HG03575 (cell line): ENCODE measurements at regions not wholly inside any gene's neighbourhood (a gene's known extent, or its start where the extent isn't known, plus 50 kb on each side); places are given as distances from the start of the nearest gene placed in this dataset.

Experiments
- ATAC-seq: cut with Tn5 transposase; IDR thresholded peaks from one replicate; pipeline ENCODE4 v1.9.1; 2021; ENCODE audit not compliant: unreplicated experiment, insufficient number of reproducible peaks, low FRiP score; ENCODE audit errors: extremely low read depth

DNA sequence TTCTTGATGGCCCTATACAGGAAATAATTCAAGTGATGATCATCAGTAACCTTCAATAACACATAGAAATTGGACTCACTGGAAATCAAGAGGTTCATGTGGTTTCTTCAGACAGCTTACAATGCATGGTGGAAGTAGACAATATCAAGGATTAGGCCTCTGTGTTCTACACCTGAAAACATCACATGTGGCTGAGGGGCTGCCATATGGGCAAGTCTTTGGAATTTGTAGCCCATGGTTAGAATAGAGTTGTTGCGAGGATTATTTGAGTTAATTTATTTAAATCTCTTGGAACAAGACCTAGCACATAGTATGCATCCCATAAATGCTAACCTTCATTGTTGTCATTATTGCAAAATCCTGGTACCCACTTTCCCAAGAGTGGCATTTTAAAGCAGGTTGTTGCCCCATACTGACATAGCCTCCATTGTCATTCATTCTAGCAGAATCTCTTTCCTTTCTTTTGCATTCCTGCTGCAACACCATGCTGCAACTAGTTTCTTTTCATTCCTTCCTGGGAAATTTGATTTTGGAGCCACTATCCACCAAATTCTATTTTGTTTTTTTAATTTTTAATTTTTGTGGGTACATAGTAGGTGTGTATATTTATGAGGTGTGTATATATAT, 352.7 kb upstream of the NAV3 start:
- no peak for ATAC-seq

DNA sequence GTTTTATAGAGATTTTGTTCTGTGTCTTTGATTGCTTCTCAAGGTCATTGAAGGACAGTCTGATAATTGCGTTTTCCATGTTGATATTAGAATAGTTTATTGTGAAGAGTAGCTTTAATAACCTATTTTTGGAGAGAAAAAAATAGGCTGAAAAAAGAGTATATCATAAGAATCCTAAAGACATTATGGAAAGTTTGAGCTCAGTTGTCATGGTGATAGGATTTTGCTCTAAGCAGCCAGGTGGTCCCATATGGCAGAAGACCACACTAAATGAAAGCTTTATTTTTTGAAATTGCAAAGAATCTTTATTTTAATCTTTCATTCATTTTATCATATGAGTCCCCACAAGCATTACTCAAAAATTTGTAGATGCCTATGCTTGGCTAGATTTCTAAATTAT, 358.9 kb upstream of the NAV3 start:
- ATAC-seq: no peak

DNA sequence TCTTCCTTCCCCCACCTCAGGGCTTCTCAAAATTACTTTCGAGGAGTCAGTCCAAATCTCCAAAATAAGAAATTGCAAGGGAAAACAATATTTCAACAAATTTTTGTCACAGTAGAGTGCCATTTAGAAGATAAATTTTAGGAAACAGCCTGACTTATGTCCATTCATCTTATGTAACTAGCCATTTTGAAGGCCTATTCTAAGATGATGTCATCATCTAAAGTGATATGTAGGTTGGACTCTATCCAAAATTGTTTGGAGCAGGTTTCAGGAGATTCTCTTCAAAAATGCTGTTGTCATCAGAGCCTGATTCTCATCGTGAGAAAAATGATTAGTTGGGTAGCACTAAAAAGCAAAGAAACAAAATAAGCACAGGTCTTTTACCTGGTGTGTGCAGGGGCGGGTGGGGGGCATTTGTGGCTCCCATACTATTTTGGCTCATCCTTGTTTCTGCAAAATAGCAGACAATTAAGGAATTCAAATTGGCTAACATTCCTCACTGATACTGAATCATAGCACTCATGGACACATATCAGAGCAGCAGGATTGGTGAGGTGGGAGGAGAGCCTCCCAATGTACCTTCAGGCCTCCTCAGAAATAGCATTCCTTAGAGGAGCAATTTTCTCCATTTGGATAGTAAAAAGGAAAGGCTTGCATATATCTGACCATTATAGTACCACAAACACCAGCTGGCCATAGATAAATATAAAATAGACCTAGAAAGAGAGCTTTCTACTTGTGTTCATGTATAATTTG, 360.9 kb upstream of the NAV3 start:
- no peak for ATAC-seq

DNA sequence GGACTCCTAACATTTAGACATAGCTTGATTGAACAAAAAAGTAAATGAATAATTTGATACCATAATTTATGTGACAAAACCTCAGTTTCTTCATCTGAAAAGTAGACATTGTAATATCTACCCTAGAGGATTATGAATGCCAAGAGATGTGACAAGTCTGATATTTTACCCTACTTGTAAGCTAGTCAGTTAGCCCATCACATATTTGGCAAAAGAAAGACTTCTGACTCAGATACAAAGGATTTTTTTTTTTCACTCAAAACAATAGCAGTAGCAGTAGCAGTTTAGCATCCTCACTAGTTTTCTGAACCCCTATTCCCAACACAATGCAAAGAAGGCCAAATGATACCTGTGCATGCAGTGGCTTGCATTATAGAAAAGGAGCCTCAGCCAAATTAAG, 377.3 kb upstream of the E2F7 start:
- no peak for ATAC-seq

DNA sequence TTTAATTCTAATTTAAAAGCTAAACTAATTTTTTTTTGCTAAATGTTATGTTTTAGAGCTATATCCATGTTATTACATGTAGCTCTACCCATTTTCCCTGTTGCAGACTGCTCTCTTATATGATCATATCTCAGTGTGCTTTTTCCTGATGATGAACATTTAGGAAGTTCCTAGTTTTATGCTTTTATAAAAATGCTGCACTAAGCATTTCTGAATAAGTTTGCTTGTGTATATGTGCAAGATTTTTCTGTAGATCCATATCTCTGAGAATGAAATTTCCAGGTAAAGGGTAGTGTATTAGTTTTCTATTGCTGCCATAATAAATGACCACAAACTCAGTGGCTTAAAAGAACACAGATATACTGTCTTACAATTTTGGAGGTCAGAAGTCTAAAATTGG, 374.4 kb upstream of the E2F7 start:
- no peak for ATAC-seq

DNA sequence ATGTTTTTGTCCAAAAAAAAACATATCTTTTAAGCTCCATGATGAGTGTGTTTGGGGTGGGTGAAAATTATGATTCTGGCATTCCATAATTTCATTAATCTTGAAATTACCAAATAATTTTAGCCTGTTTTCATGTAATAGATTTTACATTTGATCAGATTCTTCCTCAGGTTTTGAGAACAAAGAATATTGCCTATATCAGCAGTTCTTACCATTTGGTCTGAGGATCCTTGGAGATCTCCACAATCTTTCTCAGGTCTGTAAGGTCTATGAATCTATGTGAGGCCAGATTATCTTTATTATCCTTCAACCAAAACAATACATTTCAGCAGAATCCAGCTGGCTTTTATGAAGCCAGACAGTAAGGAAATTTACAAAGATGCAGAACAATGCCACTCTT, 373.3 kb upstream of the E2F7 start:
- no peak for ATAC-seq

DNA sequence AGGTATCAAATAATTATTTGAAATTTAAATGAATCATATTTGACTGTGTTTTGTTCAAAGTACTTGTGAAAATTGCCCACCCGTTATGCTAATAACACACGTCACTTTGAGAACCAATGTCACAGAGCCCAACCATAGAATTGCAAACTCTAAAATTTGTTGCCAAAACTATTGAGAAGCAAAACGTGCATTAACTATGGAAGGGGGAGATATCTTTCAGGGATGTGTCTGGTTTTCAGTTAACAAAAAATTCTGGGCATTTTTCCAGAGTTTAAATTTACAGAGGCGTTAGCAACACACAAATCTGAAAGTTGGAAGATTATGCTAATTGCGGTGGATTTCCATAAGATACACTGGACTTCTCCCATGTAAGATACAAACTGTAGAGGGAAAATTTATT, 371.8 kb upstream of the E2F7 start:
- ATAC-seq: no peak

DNA sequence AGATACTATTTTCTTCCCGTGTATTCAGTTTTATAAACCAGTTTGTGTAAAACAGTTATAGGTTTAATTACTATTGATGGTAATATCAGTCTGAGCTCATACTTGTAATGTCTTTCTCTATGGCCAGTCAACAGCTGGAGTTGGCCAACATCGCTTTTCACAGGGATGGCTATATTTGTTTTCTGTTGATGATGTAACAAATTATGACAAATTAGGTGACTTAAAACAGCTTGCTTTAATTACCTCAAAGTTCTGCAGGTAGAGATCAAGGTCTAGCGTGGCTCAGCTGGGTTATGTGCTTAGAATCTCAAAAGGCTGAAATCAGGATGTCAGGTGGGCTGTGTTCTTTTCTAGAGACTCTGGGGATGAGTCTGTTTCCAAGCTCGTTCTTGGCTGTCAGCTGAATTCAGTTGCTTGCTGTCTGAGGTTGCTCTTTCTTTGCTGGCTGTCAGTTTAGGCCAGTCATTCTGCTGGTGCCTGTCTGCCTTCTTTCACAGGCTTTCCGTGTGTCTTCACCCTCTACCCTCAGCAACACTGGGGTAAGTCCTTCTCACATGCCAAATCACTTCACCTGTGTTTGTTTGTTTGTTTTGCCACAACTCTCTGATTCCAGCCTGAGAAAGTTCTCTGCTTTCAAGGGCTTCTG, 370.2 kb upstream of the E2F7 start:
- no peak for ATAC-seq

DNA sequence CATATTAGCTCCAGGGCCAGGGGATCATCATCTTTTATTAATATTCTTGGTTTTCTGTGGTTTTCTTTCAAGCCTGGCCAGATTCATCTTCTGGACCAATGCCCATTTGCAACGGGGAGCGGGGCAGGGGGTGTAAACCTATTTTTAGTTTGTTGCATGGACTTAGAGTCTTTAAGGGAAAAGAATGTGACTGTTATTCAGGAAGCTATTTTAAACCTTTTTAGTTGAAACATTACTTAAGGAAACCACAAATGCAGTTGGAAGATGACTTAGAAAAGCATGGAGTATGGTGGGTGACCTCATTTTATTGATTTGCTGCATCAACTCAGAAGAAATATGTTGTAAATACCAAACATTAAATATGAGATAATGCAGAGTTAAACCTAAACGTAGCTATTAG, 368.4 kb upstream of the E2F7 start:
- ATAC-seq: no peak

DNA sequence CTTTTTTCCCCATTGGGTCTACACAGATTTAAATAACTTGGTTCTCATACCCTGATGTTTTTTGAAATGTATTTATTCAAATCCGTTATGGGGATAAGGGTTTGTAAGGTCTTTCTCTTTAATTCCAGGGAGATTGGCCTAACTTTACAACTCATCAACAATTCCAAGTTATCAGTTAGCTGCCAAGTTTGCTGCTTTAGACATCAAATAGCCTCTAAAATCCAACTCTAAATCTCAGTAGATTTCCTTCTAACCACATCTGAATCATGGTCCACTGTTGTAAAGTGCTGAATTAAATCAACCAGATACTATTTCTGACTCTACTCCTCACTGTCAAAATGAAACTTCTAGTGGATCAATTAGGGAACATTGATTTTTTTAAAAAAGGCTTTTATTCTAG, 364.1 kb upstream of the E2F7 start:
- ATAC-seq: no peak

DNA sequence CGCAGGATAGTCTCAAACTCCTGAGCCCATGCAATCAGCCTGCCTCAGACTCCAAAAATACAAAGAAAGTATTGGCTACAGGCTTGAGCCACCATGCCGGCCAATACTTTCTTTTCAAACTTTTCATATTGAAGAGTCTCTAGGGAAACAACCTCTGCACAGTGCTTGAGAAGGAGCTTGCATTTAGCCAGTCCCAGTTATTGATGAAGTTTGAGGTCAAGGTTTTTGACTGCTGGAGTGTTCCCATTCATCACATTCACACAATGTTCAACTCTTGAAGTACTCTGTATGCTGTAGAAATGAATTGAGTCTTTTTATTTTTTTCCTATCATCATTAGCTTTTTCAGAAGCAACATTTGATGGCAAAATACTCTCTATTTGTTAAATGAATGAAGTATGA, 355.8 kb upstream of the E2F7 start:
- no peak for ATAC-seq

DNA sequence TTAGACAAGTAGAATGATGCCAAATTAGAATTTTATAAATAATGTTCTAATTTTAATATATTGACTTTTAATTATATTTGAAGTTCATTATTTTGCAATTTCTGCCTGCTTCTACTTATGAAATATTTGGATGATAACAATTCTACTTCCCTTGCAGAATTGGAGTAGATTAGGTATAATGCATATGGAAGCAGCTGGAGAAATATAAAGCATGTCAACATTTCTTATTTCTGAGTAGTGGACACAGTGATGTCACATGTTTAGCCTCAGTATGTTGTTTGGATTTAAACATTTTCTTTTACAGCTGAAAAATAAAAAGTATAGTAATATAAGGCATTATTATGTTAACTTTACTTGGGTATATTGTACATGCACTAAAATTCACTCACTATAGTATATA, 344.2 kb upstream of the E2F7 start:
- ATAC-seq: no peak

DNA sequence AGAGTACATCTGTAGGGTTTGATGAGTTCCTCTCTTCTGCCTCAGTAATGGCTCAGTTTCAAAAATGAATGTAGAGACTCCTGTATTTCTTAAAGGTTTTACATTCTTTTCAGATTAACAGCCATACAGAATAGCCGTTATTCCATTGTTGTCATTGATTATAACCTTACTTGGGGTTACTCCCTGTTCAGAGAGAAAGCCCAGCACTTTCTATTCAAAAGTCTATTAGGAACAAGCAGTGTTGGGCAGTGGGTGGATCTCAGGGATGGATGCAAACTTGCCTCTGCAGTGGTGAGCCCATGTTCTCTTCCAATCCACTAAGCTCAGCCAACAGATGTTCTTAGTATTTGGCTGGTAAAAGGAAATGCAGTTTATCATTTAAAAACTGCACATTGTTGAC, 342.6 kb upstream of the E2F7 start:
- no peak for ATAC-seq

DNA sequence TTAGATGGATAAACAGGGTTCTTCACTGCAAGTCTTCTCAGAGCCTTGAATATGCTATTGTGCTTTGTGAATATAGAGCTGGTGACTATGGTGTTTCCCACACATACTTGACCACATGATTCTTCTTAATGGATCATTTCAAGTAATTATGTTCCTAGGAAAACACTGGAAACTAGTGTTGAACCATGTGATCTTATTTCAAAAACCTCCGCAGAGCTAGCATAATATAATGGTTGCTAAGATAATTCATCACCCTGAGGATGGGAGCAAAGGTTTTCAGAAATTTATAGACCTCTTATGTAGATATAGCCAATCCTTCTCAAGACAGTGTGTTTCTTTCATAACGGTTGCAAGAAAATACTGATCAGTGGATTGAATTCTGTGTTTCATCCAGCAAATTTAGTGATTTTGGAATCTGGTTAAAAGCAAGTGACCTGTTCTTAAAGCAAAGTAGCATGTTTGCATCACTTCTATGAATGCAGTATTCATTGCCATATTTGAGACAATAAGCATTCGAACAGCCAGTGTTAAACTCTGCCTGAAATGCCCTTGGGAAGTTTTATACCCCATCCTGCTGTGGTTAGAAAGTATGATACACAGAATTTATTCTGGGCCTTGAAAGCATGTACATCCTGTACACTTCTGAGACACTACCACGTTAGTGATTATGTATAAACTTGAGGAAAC, 341.0 kb upstream of the E2F7 start:
- ATAC-seq: no peak

DNA sequence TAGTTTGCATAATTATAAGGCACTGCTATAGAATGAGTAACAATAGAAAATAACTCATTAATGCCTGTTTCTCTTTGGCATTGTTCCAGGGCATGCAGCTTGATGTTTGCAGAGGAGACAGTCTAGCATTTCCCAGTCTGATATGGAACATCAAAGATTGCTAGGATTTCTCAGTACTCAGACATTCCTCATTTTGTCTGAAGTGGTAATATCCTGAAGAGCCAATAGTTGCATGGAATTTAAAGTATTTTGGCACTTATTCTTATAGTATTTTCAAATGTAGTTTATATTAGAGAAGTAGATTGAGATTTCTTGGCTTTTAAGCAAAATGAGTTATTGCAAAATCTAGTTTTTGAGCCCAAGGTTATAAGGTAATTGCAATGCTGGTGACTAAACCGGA, 337.3 kb upstream of the E2F7 start:
- ATAC-seq: no peak

DNA sequence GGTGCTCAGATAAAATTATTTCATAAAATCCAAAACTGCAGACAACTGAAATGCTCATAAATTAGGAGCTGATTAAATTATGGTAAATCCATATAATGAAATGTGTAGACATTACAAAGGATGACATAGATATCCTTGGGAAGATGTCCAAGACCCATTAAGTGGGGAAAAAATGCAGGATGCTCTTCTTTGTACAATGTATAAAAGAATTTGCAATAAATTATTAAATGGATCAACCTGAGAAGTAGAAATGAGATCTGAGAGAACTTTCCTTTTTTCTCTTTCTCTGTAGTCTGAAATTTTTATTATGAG, 336.4 kb upstream of the E2F7 start:
- ATAC-seq: no peak

DNA sequence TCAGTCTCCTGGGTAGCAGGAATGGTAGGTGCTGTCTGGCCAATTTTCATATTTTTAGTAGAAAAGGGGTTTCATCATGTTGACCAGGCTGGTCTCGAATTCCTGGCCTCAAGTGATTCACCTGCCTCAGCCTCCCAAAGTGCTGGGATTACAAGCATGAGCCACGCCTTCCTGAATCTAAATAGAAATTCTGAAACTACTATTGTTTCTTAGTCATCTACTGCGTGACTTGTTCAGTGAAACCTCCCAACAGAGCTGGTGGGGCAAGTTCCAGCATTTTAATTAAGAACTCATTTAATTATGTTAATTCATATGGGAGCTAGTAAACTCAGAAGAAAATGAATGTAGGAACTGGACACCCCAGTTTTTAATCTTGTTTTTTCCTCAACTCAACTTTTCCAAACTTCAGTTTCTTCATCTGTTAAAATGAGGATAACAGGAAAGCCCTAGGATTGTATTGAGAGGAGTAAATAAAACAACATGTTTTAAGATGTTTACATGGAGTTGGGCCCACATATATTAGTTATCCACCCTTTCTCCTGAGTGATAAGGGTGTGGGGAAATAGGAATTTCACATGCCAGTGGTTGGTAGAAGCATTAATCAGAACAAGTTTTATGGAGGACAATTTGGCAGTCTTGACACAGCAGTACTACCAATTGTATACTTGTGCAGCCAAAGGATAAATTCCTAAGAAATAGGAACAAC, 335.8 kb upstream of the E2F7 start:
- ATAC-seq: no peak

DNA sequence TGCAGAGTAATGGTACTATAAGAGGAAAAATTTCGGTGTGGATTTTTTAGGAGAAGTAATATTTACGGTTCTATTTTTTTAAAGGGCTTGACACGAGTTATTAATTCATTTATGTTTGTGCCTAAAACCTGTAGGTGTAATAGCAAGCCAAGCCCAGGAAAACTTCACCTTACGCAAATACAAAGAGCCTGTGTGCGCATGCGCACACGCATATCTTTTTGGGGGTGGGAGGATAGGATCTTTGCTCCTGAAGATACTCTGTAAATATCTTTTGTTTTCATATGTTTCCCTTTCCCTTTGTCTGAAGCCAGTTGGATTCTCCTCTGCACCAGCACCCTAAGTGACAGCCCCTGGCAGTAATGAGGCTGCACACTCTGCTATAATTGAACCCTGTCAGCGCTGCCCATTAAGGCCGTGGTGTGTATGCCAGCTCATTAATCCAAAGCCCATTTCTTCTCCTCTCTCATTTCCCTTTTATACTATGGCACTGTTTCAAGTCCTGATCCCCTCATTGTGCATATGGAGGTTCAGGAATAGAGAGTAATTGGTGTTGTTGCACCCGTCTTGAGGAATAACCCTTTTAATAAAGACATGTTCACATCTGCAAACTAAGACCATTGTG, 327.2 kb upstream of the E2F7 start:
- ATAC-seq: no peak
